ENCODE measurements at regions not wholly inside any gene's neighbourhood (a gene's known extent, or its start where the extent isn't known, plus 50 kb on each side); places are given as distances from the start of the nearest gene placed in this dataset.
"Not testable (repeated sequence)": the region's sequence is repeated elsewhere in the genome, so short reads cannot be mapped to it uniquely, and the experiment has no call there.

GRCh38 chr10:47622719-47623118, 99.3 kb upstream of the AGAP9 start:
- DNase-seq: not testable (repeated sequence)

DNA sequence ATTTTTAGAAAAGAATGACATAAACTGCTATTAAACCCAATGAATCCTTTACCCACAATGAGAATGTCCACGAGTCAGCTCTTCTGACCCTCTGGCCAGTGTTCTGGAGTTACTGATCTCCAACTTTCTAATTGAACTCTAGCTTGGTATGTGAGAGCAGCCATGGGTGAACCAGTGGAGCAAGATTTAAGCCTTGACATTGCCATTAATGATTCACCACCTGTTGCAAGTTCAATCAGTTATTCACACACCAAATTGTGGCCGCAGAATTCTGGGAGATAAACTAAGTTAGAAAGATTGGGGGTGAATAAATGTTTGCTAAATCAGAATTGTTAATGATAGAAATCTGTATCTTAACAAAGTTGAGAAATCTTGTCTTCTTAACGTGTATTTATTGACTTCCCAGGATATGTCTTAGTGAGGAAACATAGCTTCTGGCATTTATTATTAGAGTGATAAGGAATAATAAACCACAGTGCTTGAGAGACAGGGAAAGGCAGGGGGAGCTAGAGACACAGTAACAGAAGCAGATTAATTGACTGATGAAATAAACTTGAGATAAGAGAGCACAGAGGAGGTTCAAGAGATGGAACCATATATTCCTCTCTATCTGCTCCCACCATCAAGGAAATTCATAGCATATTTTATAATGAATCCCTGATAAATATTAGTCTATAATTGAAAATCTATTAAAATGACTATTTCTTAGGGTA, 96.0 kb upstream of the AGAP9 start:
- not testable (repeated sequence) for DNase-seq

DNA sequence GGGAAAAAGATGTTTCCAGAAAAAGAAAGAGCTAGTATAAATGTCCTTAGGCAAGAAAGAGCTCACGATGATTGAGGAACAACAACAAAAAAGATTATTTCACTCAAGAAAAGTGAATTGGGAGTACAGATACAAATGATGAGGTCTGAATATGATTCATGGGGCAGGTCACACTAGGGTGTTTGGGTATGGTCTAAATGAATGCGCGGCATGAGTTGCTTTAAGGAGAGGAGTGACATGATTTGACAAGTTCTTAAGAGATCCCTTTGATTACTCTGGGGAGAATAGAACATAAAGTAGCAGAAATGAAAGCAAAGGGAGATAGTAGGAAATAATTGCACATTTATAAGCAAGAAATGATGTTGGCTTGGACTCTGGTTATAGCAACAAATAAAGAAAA, 85.9 kb upstream of the AGAP9 start:
- DNase-seq: not testable (repeated sequence)

DNA sequence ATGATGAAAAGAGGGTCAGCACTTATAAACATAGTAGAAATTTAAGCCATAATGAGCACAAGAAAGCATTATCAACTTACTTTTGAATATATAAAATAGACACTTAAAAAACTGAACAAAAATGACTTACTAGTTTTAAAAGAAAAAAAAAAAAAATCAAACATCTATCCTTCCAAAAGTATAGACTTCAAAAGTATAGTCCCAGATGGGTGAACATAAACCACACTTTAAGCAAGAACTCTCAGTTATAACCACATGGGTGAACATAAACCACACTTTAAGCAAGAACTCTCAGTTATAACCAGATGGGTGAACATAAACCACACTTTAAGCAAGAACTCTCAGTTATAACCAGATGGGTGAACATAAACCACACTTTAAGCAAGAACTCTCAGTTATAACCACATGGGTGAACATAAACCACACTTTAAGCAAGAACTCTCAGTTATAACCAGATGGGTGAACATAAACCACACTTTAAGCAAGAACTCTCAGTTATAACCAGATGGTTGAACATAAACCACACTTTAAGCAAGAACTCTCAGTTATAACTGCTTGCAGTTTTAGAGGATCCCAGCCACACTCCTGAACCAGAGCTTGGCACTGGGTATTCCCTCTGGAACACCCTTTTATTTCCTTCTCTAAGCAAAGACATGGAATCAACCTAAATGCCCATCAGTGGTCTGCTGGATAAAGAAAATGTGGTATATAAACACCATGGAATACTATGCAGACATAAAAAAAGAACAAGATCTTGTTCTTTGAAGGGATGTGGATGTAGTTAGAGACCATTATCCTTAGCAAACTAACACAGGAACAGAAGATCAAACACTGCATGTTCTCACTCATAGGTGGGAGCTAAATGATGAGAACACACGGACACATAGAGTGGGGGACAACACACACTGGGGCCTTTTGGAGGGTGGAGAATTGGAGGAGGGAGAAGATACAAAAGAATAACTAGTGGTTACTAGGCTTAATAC, 82.6 kb upstream of the AGAP9 start:
- DNase-seq: not testable (repeated sequence)

DNA sequence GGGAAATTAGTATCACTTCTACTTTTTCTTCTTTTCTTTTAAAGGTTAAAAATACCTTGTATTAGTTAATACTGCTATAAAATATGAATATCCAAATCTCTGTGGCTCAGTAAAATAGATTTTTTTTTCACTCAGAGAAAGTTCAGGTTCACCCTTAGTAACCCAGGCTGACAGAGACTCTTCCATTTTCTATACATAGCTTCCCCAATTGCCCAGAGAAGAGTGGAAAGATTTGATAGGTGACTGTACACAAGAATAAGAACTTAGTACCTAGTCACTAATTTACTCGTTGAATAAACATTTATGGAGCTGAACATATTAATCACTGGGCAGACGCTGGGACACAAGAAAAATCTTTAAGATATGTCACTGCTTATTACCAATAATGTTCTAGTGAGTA, 77.2 kb upstream of the AGAP9 start:
- not testable (repeated sequence) for DNase-seq

- not testable (repeated sequence) for DNase-seq
Observed at GRCh38 chr10:47600127-47600526, 76.7 kb upstream of the AGAP9 start.

DNA sequence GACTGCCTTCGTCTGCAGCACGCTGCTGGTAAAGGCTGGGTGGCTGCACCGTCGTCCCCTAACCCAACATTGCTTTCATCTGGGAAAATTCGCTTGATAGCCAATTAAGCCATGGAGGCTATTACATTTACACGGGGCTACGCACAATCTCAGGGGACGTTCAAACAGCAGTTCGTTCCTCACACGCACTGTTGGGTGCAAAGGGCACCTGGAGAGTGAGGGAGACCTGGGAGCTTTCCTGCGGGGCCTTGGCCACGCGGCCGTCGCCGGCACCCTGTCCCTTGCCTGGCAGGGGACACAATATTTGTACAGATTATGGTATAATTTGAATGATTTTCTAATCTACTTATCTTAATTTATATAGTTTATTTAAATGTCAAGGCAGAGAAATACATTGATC, 76.2 kb upstream of the AGAP9 start:
- DNase-seq: not testable (repeated sequence)

GRCh38 chr10:47593805-47594204, 70.4 kb upstream of the AGAP9 start:
- not testable (repeated sequence) for DNase-seq

DNA sequence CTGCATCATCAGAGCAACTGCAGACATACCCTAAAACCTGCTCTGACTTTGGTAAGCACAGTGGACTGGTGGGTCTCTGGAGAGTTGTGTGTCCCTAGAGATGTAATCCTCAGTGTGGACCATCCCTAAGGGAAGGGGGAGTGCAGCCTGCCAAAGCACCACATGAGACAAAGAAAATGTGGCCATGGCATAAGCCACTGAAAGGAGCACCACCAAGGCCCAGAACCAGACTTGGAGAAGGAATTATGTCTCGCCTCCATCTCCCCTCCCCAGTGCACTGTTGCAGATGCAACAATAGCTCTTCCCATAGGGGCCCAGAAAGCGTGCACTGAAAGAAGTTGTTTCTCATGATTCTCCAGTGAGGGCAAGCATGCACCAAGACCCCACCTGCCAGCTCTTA, 69.7 kb upstream of the AGAP9 start:
- DNase-seq: not testable (repeated sequence)

GRCh38 chr10:47590956-47591355, 67.5 kb upstream of the AGAP9 start:
- DNase-seq: not testable (repeated sequence)

GRCh38 chr10:47590534-47590933, 67.1 kb upstream of the AGAP9 start:
- not testable (repeated sequence) for DNase-seq

DNA sequence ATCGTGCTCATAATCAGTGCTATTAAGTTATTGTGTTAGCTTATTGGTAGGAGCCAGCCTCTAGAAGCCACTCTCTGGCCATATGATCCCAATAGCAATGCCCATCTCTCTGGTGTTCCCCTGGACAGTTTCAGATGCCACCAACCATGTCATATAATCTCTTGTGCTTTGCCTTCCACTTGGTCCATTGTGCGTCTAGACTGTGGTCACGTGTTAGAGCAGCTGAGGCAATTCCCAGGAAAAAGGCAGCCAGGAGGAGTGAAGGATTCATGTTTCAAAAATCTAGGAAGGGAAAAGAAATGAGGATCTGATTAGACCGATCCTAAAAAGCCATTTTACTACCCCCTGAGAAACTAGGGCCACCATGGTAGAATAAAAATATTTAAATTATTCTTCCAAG, 58.6 kb upstream of the AGAP9 start:
- DNase-seq: not testable (repeated sequence)

DNA sequence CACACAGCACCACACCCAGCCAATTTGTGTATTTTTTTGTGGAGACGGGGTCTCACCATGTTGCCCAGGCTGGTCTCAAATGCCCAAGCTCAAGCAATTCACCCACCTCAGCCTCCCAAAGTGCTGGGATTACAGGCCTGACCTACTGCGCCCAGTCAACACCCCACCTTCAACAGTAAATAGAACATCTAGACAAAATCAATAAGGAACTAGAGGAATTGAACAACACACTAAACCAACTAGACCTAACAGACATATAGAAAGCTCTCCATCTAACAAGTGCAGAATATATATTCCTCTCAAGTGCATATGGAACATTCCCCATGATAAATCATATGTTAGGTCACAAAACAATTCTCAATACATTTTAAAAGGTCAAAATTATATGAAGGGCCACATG, 56.6 kb upstream of the AGAP9 start:
- DNase-seq: not testable (repeated sequence)

DNA sequence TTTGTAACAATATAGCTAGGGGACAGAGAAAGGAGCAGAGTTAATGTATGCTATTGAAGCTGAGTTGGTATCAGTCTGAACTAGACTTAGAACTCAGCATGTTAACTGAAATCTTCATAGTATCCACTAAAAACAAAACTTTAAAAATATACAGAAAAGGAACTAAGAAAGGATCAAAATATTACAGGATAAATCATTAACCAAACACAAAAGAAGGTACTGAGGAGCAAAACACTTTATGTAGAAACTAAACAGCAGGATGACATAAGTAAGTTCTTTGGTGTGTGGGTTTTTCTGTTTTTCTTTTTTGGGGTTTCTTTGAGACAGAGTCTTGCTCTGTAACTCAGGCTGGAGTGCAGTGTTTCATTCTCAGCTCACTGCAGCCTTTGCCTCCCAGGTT, 55.1 kb upstream of the AGAP9 start:
- not testable (repeated sequence) for DNase-seq
